Retina (tissue), 1 donor: ENCODE measurements at regions not wholly inside any gene's neighbourhood (a gene's known extent, or its start where the extent isn't known, plus 50 kb on each side); places are given as distances from the start of the nearest gene placed in this dataset.
A peak's percentile ranks its signal among the peaks of the same experiment; 100 is the strongest.
"Not testable (repeated sequence)": the region's sequence is repeated elsewhere in the genome, so short reads cannot be mapped to it uniquely, and the experiment has no call there.

Source experiments
- DNase-seq: peaks from one replicate; pipeline ENCODE4 v3.0.0-alpha.2; 2016

DNA sequence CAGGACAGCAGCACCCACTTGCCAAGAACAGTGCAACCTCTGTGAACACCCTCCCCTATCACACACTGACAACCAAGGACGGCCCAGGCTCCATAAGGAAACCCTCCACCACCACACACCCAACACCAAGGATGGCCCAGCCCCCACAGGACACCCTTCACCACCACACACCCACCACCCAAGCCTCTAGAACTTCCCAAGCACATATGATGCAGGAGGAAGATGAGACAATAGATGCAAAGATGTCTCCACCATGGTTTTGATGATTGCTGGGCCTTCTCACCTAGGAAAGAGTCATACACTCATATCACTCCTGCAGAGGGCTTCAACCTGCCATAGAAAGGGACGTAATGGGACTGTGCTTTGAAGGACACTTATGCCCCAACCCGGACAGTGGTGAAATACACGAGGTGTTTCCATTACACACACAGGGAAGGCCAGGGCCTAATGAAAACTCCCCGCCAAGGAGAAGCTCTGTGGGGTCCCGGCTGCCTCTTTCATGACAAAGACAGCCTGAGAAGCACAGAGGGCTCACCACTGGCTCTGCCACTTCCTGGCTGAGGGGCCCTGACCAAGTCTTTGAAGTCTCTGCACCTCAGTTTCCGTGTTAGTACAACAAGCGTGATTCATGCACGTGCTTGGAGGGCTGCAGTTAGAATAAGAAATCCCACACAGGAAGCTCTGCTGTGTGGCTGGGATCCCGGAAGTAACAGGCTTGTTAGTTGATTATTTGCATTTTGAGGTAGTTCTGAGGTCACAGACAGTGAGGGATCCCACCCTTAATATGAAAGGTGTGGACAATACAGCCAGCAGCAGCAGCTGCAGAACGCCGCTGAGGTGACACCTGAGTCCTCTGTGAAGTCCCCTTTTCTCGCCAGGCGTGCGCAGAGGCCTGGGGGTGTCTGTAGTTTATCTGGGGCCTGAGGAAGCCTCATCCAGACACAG, 61.9 kb upstream of the ATP12A start:
- DNase-seq = no peak

DNA sequence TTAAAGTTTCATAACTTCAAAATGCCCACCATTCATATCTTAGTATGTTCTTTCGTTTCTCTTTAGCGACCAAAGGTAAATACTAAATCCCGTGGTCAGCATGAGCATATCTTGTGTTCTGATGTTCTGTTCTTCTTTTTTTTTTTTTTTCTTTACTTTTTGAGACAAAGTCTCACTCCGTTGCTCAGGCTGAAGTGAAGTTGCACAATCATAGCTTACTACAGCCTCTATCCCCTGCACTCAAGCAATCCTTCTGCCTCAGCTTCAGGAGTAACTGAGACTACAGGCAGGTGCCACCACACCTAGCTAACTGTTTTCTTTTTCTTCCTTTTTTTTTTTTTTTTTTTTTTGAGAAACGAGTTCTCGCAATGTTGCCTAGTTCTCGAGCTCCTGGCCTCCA, 60.9 kb upstream of the ATP12A start:
- DNase-seq = no peak

DNA sequence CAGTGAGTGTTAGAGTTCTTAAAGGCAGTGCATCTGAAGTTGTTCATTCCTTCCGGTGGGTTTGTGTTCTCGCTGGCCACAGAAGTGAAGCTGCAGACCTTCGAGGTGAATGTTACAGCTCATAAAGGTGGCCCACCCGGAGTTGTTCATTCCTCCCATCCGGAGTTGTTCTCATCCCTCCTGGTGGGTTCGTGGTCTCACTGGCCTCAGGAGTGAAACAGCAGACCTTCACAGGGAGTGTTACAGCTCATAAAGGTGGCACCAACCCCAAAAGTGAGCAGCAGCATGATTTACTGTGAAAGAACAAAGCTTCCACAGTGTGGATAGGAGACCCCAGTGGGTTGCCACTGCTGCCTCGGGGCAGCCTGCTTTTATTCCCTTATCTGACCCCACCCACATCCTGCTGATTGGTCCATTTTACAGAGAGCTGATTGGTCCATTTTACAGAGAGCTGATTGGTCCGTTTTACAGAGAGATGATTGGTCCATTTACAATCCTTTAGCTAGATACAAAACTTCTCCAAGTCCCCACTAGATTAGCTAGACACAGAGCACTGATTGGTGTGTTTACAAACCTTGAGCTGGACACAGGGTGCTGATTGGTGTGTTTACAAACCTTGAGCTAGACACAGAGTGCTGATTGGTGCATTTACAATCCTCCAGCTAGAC, 57.6 kb upstream of the ATP12A start:
- not testable (repeated sequence) for DNase-seq

DNA sequence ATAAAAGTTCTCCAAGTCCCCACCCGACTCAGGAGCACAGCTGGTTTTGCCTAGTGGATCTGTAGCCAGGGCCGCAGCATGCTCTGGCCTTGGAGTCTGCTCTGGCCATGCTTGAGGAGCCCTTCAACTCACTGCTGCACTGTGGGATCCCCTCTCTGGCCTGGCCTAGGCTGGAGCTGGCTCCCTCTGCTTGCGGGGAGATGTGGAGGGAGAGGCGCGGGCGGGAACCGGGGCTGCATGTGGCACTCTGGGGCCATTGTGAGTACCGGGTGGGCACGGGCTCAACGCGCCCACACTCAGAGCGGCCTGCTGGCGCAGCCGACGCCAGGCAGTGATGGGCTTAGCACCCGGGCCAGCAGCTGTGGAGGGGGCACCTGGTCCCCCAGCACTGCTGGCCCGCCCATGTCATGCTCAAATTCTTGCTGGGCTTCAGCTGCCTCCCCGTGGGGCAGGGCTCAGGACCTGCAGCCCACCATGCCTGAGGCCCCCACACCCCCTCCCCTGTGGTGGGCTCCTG, 57.0 kb upstream of the ATP12A start:
- DNase-seq = no peak

DNA sequence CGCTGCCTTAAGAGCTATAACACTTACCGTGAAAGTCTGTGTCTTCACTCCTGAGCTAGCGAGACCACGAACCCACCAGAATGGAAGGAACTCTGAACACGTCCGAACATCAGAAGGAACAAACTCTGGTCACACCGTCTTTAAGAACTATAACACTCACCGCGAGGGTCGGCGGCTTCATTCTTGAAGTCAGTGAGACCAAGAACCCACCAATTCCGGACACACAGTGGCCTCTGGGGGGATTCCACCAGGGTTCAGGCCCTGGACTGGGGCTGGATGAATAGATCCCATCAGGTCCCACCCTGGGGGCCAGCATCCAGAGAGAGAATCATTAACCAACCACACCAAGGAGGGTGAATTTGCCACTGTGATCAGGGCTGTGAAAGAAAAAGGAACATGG, 55.8 kb upstream of the ATP12A start:
- DNase-seq = no peak

DNA sequence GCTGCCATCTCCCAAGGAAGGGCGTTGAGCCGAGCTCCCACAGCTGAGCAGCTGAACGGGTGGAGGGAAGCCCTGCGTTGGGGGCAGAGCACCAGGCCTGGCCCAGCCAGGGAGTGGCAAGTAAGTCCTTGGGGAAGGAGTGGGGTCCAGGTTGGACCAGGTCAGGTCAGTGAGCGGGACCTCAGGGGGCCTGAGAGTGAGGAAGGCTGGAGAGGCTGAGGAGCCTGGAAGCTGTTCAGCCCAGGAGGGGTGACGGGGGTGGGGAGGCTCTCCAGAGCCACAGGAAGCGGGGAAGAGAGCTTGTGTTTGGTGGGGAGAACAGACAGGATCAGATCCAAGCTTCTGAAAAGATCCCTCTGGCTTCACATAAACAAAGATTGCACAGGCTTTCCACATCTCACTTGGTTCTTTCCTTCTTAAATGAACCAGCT, 55.4 kb upstream of the ATP12A start:
- DNase-seq = no peak

DNA sequence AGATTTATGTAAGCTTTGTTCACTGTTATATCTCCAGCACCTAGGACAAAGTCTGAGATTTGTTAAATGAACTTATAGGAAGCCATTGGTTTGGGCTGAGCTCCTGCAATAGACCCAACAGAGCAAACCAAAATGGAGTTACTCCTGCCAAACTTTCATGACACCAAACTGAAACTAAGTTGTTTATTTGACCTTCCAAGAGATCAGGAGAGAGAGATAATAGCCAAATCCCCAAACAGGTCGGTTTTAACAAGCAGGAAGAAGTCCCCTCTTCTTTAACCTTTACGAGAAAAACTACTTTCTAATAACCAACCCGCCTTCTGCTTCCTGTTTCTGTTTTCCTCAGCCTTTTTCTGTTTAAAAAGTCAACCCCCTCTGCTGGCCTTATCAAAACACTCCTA, 54.9 kb upstream of the ATP12A start:
- DNase-seq = no peak

DNA sequence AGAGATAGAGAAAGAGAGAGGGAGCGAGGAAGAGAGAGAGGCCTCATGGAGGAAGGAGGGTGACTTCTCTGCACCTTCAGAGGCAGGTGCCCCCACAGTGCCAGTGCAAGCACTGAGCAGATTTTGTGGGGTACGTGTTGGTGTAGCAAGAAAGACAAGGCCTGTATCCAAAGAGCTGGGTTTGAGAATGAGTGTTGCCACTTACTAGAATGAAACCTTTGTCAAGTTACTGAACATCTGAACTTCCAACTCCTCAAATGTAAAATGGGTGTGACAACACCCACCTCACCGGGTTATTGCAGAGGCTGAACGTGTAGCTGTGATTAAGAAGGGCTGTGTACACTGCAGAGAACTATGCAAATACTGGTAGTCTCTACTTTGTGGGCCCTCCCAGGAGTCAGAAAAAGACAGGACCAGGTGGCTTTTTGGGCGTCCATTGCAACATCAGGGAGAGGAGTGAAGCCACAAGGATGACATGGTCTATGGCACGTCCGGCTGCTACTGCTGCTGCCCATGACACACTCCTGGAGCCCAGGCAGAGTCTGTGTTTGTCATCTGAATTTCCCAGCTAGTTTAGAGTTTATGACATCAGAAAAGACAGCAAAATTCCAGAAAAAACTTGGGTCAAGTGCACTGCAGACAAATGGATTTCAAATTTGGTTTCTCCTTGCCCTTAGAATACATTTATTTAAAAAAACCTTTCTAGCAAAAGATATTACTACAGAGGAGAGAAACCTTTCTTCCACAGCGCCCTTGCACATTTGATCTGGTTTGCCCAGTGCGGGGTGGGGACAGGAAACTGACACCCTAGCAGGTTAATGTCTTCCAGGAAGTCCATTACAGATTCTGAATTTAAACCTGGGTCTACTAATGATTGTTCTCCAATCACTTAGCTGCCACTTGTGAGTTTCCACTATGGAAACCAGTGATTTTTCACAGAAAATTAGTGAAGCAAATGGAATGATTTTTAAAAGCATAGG, 54.0 kb upstream of the ATP12A start:
- no peak for DNase-seq

DNA sequence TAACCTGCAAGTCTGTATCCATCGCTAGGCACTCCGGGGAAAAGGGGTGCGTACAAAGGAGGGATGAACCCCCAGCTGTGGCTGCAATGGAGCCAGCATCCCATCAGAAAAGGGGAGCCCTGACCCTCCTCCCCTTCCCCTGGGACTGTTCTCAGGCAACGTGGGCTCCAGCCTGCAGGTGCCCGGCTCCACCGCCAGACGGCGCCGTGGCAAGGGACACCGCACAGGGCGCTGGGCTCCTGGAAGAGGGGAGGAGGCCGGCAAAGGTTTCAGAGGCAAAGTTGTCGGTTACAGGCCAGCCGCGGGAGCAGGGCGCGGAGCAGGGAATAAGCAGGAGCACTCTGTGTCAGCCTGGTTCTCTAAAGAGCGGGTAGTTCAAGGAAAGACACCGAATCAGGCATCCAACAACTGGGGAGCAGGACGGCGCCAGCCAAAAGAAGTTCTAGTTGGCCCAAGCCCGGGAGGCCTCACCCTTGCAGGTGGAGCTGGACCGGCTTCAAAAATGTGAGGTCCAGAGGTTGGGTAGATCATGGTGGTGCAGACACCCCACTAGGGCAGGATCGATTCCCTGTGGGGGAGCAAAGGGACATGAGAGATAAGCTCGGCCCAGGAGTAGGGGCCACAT, 53.0 kb upstream of the ATP12A start:
- DNase-seq = peak; percentile 73

DNA sequence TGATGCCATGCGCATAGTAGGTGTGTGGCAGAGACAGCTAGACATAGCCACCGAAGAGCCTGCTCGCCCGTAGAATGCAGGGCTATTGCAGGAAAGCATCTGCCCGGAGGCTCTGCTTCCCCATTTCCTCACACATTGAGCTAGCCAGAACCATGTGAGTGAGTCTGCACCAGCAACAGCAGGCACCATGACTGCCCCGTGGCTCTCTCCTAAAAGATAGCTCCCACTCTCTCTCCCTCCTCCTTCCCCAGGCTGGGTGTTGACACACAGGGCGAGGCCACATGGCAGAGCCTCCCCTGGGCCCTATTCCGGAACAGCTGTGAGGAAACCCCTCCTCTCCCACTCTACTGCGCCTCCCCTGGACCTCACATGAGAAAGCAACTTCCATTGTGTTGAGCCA, 52.3 kb upstream of the ATP12A start:
- DNase-seq = no peak

DNA sequence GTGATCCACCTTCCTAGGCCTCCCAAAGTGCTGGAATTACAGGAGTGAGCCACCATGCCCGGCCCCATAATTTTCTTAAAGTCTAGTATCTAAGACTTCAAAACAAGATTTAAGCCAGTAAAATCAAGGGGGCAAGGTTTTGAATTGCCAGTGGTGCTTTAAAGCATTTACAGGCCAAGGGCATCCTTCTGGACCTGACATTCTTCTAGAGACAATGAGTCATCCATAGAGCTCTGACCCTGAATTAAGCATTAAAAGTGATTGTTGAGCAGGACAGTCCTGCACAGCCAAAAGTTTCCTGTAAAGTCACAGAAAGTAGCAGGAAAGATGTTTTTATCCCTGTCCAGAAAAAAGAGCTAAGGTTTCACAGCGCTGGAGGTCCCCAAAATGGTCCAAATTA, 50.9 kb upstream of the ATP12A start:
- DNase-seq = no peak

DNA sequence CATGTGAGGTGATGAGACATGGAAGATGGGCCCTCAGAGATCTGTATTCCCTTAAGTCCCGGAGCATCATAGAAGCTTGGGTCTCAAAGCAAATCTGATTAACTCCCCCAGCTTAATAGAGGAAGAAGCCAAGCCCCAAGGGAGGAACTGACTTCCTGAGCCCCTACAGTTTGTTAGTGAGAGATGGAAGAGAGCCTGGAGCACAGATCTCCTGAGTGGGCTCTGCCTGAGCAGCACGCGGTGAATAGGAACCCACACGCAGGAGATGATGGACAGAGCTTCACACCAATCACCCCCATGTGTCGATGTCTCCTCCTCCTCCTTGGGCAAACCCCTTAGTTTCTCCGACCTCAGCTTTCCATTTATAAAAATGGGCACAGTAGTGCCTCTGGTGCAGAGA, 50.1 kb upstream of the ATP12A start:
- no peak for DNase-seq
